Neural cell (in vitro differentiated cells): ENCODE measurements at regions not wholly inside any gene's neighbourhood (a gene's known extent, or its start where the extent isn't known, plus 50 kb on each side); places are given as distances from the start of the nearest gene placed in this dataset.

Experiments used
- CTCF ChIP-seq: fragments of 450-650 bp; IDR thresholded peaks from 2 replicates; pipeline ENCODE4 v1.5.1; 2014; ENCODE audit warnings: antibody characterized with exemption, mild to moderate bottlenecking, moderate library complexity; ENCODE audit not compliant: poor library complexity, severe bottlenecking
- EZH2 ChIP-seq: fragments of 200-600, 300-800 bp; shearing (Covaris generic), sonication (generic); IDR thresholded peaks from 2 replicates; pipeline ENCODE4 v1.6.1; 2014; ENCODE audit warnings: antibody characterized with exemption, low read length, borderline replicate concordance, mild to moderate bottlenecking; ENCODE audit not compliant: insufficient read depth, poor library complexity, severe bottlenecking
- POLR2AphosphoS5 ChIP-seq: IDR thresholded peaks from 2 replicates; pipeline ENCODE4 v1.6.1; 2012
- REST ChIP-seq: IDR thresholded peaks from 2 replicates; pipeline ENCODE4 v1.6.1; 2012; ENCODE audit warnings: borderline replicate concordance

GRCh38 chr2:191593622-191594385, 84.1 kb upstream of the NABP1 start:
- TF ChIP-seq CTCF (no peak), REST (no peak), EZH2 (no peak), POLR2AphosphoS5 (no peak)
